ENCODE measurements at regions not wholly inside any gene's neighbourhood (a gene's known extent, or its start where the extent isn't known, plus 50 kb on each side); places are given as distances from the start of the nearest gene placed in this dataset.
"Not testable (repeated sequence)": the region's sequence is repeated elsewhere in the genome, so short reads cannot be mapped to it uniquely, and the experiment has no call there.

DNA sequence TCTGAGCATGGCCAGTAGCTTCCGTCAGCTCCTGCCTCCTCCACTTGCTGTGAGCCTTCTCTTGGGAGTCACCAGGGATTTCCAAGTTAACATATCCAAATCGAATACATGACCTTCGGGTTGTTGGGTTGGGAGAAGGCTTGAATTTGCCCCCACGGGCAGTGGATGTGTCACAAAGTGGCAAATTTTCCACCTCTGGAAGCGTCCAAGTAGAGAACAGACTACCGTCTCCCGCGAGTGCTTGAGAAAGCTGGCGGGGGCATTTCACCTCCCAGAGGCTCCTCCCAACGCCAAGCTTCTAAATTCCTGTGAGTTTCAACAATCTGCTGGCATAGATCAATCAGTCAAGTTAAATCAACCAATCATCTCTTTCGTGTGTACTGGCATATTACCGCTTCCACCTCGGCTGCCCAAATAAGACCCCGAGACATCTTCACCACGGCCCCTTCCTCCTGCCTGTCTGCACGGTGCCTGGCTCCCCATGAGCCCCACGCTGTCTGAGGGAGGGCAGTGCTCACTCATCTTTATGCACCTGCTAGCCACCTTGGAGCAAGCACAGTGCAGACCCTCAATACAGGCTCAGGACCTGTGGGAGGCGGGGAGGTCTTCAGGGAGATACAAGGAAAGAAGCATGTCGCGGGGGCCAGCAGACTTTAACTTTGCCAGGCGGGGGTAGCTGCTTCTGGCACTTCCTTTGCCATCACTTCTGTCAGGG, 79.1 kb downstream of the MRPL36 start:
- Mint-ChIP-seq H3K27ac (no peak overlapping the region), H3K9me3 (peaks cover 16% of the 10 kb centered on the region), H3K4me3 (no peak overlapping the region), H3K36me3 (no peaks in the 10 kb centered on the region), H3K4me1 (ENCODE audit: unreplicated experiment) (no peaks in the 10 kb centered on the region), H3K27me3 (peaks cover 12% of the 10 kb centered on the region)
- TF ChIP-seq, protein P1, sequence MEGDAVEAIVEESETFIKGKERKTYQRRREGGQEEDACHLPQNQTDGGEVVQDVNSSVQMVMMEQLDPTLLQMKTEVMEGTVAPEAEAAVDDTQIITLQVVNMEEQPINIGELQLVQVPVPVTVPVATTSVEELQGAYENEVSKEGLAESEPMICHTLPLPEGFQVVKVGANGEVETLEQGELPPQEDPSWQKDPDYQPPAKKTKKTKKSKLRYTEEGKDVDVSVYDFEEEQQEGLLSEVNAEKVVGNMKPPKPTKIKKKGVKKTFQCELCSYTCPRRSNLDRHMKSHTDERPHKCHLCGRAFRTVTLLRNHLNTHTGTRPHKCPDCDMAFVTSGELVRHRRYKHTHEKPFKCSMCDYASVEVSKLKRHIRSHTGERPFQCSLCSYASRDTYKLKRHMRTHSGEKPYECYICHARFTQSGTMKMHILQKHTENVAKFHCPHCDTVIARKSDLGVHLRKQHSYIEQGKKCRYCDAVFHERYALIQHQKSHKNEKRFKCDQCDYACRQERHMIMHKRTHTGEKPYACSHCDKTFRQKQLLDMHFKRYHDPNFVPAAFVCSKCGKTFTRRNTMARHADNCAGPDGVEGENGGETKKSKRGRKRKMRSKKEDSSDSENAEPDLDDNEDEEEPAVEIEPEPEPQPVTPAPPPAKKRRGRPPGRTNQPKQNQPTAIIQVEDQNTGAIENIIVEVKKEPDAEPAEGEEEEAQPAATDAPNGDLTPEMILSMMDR (conservative IDR thresholded peaks at IDR 0.05) = no peak
- no peak for DNase-seq (ENCODE audit: extremely low spot score, unreplicated experiment)

DNA sequence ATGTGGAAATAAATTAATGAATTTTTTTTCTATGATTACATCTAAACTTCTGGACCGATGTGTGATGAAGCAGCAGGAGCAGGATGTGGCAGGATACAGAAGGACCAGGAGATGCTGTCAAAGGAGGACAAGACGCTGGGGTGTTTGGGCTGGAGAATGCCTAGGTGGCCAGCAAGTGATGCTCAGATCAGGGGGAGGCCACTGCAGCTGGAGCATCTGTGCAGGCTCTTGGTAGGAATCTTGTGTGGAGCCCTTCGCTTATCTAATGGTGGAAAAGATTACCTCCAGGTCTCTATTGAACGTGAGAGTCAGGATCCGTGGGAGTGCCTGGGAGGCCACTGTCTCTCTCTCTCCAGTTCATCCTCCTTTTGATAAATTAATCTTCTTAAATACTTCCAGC, 79.8 kb downstream of the MRPL36 start:
- Mint-ChIP-seq H3K4me3 (no peak overlapping the region), H3K36me3 (no peaks in the 10 kb centered on the region), H3K4me1 (ENCODE audit: unreplicated experiment) (no peaks in the 10 kb centered on the region), H3K27me3 (peaks cover 12% of the 10 kb centered on the region), H3K9me3 (peaks cover 16% of the 10 kb centered on the region), H3K27ac (no peak overlapping the region)
- TF ChIP-seq, protein P1 (conservative IDR thresholded peaks at IDR 0.05) = no peak
- no peak for DNase-seq (ENCODE audit: extremely low spot score, unreplicated experiment)

DNA sequence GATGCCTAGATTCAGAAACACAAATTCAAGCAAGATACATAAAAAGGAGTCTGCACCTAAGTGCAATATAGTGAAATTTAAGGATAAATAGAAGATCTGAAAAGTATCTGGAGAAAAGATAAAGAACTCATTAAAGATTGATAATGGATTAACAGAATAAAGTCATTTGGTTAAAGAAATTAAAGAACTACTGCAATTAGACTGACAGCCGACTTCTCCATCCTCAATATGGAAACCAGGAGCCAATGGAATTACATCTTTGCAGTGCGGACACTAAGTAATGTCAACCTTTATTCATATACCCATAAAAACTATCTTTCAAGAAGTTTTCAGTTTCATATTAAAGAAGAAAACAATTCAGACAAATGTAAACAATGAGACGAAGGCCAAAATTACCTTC, 81.0 kb downstream of the MRPL36 start:
- Mint-ChIP-seq H3K4me1 (ENCODE audit: unreplicated experiment) (no peaks in the 10 kb centered on the region), H3K4me3 (no peak overlapping the region), H3K27ac (no peak overlapping the region), H3K27me3 (peaks cover 12% of the 10 kb centered on the region), H3K36me3 (no peaks in the 10 kb centered on the region), H3K9me3 (peaks cover 16% of the 10 kb centered on the region)
- TF ChIP-seq, protein P1 (conservative IDR thresholded peaks at IDR 0.05) = no peak
- DNase-seq (ENCODE audit: extremely low spot score, unreplicated experiment) = no peak

DNA sequence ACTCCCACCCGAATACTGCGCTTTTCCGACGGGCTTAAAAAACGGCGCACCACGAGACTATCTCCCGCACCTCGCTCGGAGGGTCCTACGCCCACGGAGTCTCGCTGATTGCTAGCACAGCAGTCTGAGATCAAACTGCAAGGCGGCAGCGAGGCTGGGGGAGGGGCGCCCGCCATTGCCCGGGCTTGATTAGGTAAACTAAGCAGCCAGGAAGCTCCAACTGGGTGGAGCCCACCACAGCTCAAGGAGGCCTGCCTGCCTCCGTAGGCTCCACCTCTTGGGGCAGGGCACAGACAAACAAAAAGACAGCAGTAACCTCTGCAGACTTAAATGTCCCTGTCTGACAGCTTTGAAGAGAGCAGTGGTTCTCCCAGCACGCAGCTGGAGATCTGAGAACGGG, 89.5 kb downstream of the MRPL36 start:
- not testable (repeated sequence) for DNase-seq (ENCODE audit: extremely low spot score, unreplicated experiment); H3K27ac Mint-ChIP-seq; H3K27me3 Mint-ChIP-seq; H3K36me3 Mint-ChIP-seq; H3K9me3 Mint-ChIP-seq
- Mint-ChIP-seq H3K4me3 (peak overlapping the region; percentile 74), H3K4me1 (ENCODE audit: unreplicated experiment) (peaks cover 16% of the 10 kb centered on the region)

DNA sequence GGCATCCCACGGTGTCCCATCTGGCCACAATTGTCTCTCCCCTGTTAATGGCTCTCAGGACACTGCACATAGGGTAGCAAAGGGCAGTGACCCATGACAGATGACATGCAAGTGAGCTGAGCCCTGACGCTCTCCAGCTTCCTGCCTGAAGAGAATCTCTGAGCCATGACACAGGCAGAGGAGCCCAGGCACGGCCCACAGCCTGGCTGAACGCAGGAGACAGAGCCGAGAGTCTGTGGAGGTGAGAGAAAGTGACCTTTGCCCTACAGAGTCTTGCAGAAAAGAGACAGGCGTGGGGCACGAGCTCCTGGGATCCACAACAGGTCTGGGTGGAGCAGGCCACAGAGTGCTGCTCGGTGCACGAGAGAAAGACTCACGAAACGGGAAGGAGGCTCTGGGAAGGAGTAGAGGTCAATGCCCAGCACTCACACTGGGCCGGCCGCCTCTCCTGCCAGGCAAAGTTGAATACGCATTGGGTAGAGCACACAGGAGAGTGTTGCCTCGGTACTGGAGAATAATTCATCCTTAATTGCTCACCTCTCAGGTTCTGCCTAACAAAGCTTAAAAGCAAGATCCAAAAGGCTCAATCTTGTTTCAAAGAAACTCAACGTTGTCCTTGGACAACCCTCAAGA, 90.3 kb downstream of the MRPL36 start:
- no peak for DNase-seq (ENCODE audit: extremely low spot score, unreplicated experiment)
- TF ChIP-seq, protein P1 (conservative IDR thresholded peaks at IDR 0.05) = no peak
- no peaks in the 10 kb centered on the region for H3K36me3 Mint-ChIP-seq
- H3K27me3 Mint-ChIP-seq = peaks cover 6% of the 10 kb centered on the region
- H3K9me3 Mint-ChIP-seq = peaks cover 3% of the 10 kb centered on the region
- H3K4me3 Mint-ChIP-seq = peak overlapping the region; percentile 74
- H3K4me1 Mint-ChIP-seq (ENCODE audit: unreplicated experiment) = peaks cover 16% of the 10 kb centered on the region
- peak overlapping the region; percentile 51 for H3K27ac Mint-ChIP-seq

DNA sequence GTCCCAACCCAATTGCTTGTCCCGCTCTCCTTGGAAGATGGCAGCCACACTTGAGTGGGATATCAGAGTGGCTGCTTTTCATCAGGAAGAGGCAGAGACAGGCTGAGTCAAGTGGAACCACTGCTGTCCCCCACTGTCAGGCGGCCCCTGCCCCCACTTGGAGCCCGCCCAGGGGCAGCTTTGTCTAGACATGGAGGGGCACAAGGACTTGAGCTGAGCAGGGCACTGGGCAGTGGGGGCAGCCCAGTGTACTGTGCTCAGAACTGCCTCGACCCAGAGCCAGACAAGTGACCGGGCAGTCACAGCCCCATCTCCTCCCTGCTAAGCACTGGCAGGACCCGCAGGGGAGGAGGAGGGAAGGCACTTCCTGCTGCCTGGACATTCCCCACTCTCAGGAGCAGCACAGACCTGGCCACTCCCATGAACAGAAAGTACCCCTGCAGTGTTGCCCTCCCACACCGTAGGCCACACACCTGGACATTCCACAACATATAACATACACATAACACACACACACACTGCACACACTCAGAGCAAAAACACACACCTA, 91.0 kb downstream of the MRPL36 start:
- peaks cover 3% of the 10 kb centered on the region for H3K9me3 Mint-ChIP-seq
- no peak for DNase-seq (ENCODE audit: extremely low spot score, unreplicated experiment)
- peaks cover 6% of the 10 kb centered on the region for H3K27me3 Mint-ChIP-seq
- peaks cover 16% of the 10 kb centered on the region for H3K4me1 Mint-ChIP-seq (ENCODE audit: unreplicated experiment)
- H3K4me3 Mint-ChIP-seq = peak overlapping the region; percentile 74
- no peak overlapping the region for H3K27ac Mint-ChIP-seq
- no peaks in the 10 kb centered on the region for H3K36me3 Mint-ChIP-seq
- TF ChIP-seq, protein P1 (conservative IDR thresholded peaks at IDR 0.05) = no peak

Data from type B pancreatic cell (in vitro differentiated cells).